ENCODE measurements at regions not wholly inside any gene's neighbourhood (a gene's known extent, or its start where the extent isn't known, plus 50 kb on each side); places are given as distances from the start of the nearest gene placed in this dataset.

- TF ChIP-seq CTCF (IDR thresholded peaks at IDR 0.05), result no peak
- no peak for TF ChIP-seq POLR2A (IDR thresholded peaks at IDR 0.05)
Measured at GRCh38 chr5:5633579-5633978, 211.1 kb downstream of the ICE1 start.

Data from transverse colon (tissue), 3 donors.